ENCODE measurements at regions not wholly inside any gene's neighbourhood (a gene's known extent, or its start where the extent isn't known, plus 50 kb on each side); places are given as distances from the start of the nearest gene placed in this dataset.

GRCh38 chr12:5138845-5139244, 95.2 kb downstream of the KCNA5 start:
- CTCF ChIA-PET, result interaction anchor here (0.7 to 0.8 kb wide), 2 partner anchors 13 to 18 kb away, joined by 3 read pairs; no protein-coding TSS in a partner anchor
- Histone ChIP-seq H3K9me3 (ENCODE audit: control insufficient read depth, insufficient read depth, low read depth, low read length) (no peaks in the 10 kb centered on the region), H3K27ac (ENCODE audit: extremely low read depth, low read depth, low read length) (no peak overlapping the region), H3K4me1 (ENCODE audit: control insufficient read depth, insufficient read depth, low read length) (no peaks in the 10 kb centered on the region), H3K4me3 (ENCODE audit: low read depth, low read length) (no peak overlapping the region), H3K36me3 (ENCODE audit: control insufficient read depth in 2 of 2, insufficient read depth in 1 of 2, low read length in 2 of 2) (no peaks in the 10 kb centered on the region)
- no peak for TF ChIP-seq ZBTB11 (tag by site-specific recombination; conservative IDR thresholded peaks at IDR 0.05; ENCODE audit: low read depth)
- TF ChIP-seq ZNF23 (tag by site-specific recombination; IDR thresholded peaks at IDR 0.05; ENCODE audit: borderline replicate concordance), result no peak
- TF ChIP-seq ZNF658 (tag by site-specific recombination; IDR thresholded peaks at IDR 0.05), result no peak
- no peak for TF ChIP-seq SP7 (tag by site-specific recombination; IDR thresholded peaks at IDR 0.05)
- TF ChIP-seq ZNF175 (tag by site-specific recombination; IDR thresholded peaks at IDR 0.05), result no peak
- no peak for TF ChIP-seq EGR2 (tag by site-specific recombination; IDR thresholded peaks at IDR 0.05; ENCODE audit: low read depth)
- no peak for TF ChIP-seq ZBTB48 (tag by site-specific recombination; IDR thresholded peaks at IDR 0.05)
- no peak for TF ChIP-seq ZNF768 (tag by site-specific recombination; IDR thresholded peaks at IDR 0.05)
- TF ChIP-seq ZNF639 (tag by site-specific recombination; IDR thresholded peaks at IDR 0.05), result no peak
- TF ChIP-seq ZNF514 (tag by site-specific recombination; IDR thresholded peaks at IDR 0.05), result no peak
- no peak for TF ChIP-seq SP2 (tag by site-specific recombination; IDR thresholded peaks at IDR 0.05)
- no peak for TF ChIP-seq ZNF518A (tag by site-specific recombination; conservative IDR thresholded peaks at IDR 0.05; ENCODE audit: low read depth)
- TF ChIP-seq MYNN (tag by site-specific recombination; IDR thresholded peaks at IDR 0.05; ENCODE audit: borderline replicate concordance), result no peak
- TF ChIP-seq ZNF354C (tag by site-specific recombination; IDR thresholded peaks at IDR 0.05; ENCODE audit: borderline replicate concordance, low read depth), result no peak
- TF ChIP-seq ZIC2 (tag by site-specific recombination; IDR thresholded peaks at IDR 0.05), result no peak
- no peak for TF ChIP-seq ZNF362 (tag by site-specific recombination; IDR thresholded peaks at IDR 0.05)
- no peak for TF ChIP-seq ZNF114 (tag by site-specific recombination; IDR thresholded peaks at IDR 0.05)
- TF ChIP-seq GLIS1 (tag by site-specific recombination; IDR thresholded peaks at IDR 0.05), result no peak
- POLR2A ChIA-PET, result no interaction called here
